ENCODE measurements at regions not wholly inside any gene's neighbourhood (a gene's known extent, or its start where the extent isn't known, plus 50 kb on each side); places are given as distances from the start of the nearest gene placed in this dataset.

- Mint-ChIP-seq H3K9me3 (ENCODE audit: unreplicated experiment) (peaks cover 10% of the 10 kb centered on the region), H3K27ac (ENCODE audit: unreplicated experiment) (no peak overlapping the region), H3K36me3 (ENCODE audit: insufficient read depth, unreplicated experiment) (no peaks in the 10 kb centered on the region), H3K4me3 (ENCODE audit: unreplicated experiment) (no peak overlapping the region), H3K27me3 (ENCODE audit: insufficient read depth, unreplicated experiment) (peaks cover 18% of the 10 kb centered on the region), H3K4me1 (ENCODE audit: low read depth, unreplicated experiment) (no peaks in the 10 kb centered on the region)
- Histone ChIP-seq H3K4me3 (ENCODE audit: low read depth, low read length) (no peak overlapping the region), H3K27me3 (replicated peaks; ENCODE audit: control insufficient read depth, insufficient read depth, low read length) (no peaks in the 10 kb centered on the region), H3K36me3 (ENCODE audit: control insufficient read depth, insufficient read depth, low read length) (no peaks in the 10 kb centered on the region), H3K4me1 (no peaks in the 10 kb centered on the region), H3K9me3 (no peaks in the 10 kb centered on the region)
- POLR2A ChIA-PET: no interaction called here
- CTCF ChIA-PET: interaction anchor here (0.7 kb wide), 1 partner anchor 1203 kb away, joined by 3 read pairs; no protein-coding TSS in a partner anchor
- BruUV-seq (replicated peaks): no TSS peak
- TF ChIP-seq CTCF (IDR thresholded peaks at IDR 0.05; ENCODE audit: insufficient read depth in 1 of 2, low read depth in 1 of 2, low read length in 1 of 2, severe bottlenecking in 1 of 2, unreplicated experiment in 1 of 2): no peak
- DNase-seq: no peak
- intact Hi-C loops (cut with micrococcal nuclease; ENCODE audit: unreplicated experiment): no loop called here
These were observed 268.5 kb downstream of the PTPRU start for GRCh38 chr1:29504709-29505410.

- H3K4me3 Mint-ChIP-seq (ENCODE audit: unreplicated experiment): no peak overlapping the region
- H3K9me3 Mint-ChIP-seq (ENCODE audit: unreplicated experiment): peaks cover 12% of the 10 kb centered on the region
- no peaks in the 10 kb centered on the region for H3K4me1 Mint-ChIP-seq (ENCODE audit: low read depth, unreplicated experiment)
- BruUV-seq (replicated peaks): no TSS peak
- H3K36me3 ChIP-seq (ENCODE audit: control insufficient read depth, insufficient read depth, low read length): no peaks in the 10 kb centered on the region
- H3K27ac Mint-ChIP-seq (ENCODE audit: unreplicated experiment): no peak overlapping the region
- no peaks in the 10 kb centered on the region for H3K9me3 ChIP-seq
- H3K4me1 ChIP-seq: no peaks in the 10 kb centered on the region
- no peaks in the 10 kb centered on the region for H3K27me3 ChIP-seq (replicated peaks; ENCODE audit: control insufficient read depth, insufficient read depth, low read length)
- CTCF ChIA-PET: no interaction called here
- POLR2A ChIA-PET: no interaction called here
- no peak for DNase-seq
- peaks cover 16% of the 10 kb centered on the region for H3K27me3 Mint-ChIP-seq (ENCODE audit: insufficient read depth, unreplicated experiment)
- no peak overlapping the region for H3K4me3 ChIP-seq (ENCODE audit: low read depth, low read length)
- intact Hi-C loops (cut with micrococcal nuclease; ENCODE audit: unreplicated experiment): no loop called here
- no peaks in the 10 kb centered on the region for H3K36me3 Mint-ChIP-seq (ENCODE audit: insufficient read depth, unreplicated experiment)
- no peak for TF ChIP-seq CTCF (IDR thresholded peaks at IDR 0.05; ENCODE audit: insufficient read depth in 1 of 2, low read depth in 1 of 2, low read length in 1 of 2, severe bottlenecking in 1 of 2, unreplicated experiment in 1 of 2)
These were observed 267.9 kb downstream of the PTPRU start for GRCh38 chr1:29504196-29504595.

- Mint-ChIP-seq H3K4me3 (ENCODE audit: unreplicated experiment) (no peak overlapping the region), H3K27me3 (ENCODE audit: insufficient read depth, unreplicated experiment) (peaks cover 19% of the 10 kb centered on the region), H3K4me1 (ENCODE audit: low read depth, unreplicated experiment) (no peaks in the 10 kb centered on the region), H3K27ac (ENCODE audit: unreplicated experiment) (no peak overlapping the region), H3K36me3 (ENCODE audit: insufficient read depth, unreplicated experiment) (no peaks in the 10 kb centered on the region), H3K9me3 (ENCODE audit: unreplicated experiment) (peaks cover 20% of the 10 kb centered on the region)
- intact Hi-C loops (cut with micrococcal nuclease; ENCODE audit: unreplicated experiment): no loop called here
- Histone ChIP-seq H3K27me3 (replicated peaks; ENCODE audit: control insufficient read depth, insufficient read depth, low read length) (no peaks in the 10 kb centered on the region), H3K4me1 (no peaks in the 10 kb centered on the region), H3K4me3 (ENCODE audit: low read depth, low read length) (no peak overlapping the region), H3K36me3 (ENCODE audit: control insufficient read depth, insufficient read depth, low read length) (no peaks in the 10 kb centered on the region), H3K9me3 (no peaks in the 10 kb centered on the region)
- POLR2A ChIA-PET: no interaction called here
- TF ChIP-seq CTCF (IDR thresholded peaks at IDR 0.05; ENCODE audit: insufficient read depth in 1 of 2, low read depth in 1 of 2, low read length in 1 of 2, severe bottlenecking in 1 of 2, unreplicated experiment in 1 of 2): no peak
- no peak for DNase-seq
- CTCF ChIA-PET: no interaction called here
- BruUV-seq (replicated peaks): no TSS peak
These were observed 266.9 kb downstream of the PTPRU start for GRCh38 chr1:29502911-29503840.
